ENCODE measurements at regions not wholly inside any gene's neighbourhood (a gene's known extent, or its start where the extent isn't known, plus 50 kb on each side); places are given as distances from the start of the nearest gene placed in this dataset.
"Not testable (repeated sequence)": the region's sequence is repeated elsewhere in the genome, so short reads cannot be mapped to it uniquely, and the experiment has no call there.

DNA sequence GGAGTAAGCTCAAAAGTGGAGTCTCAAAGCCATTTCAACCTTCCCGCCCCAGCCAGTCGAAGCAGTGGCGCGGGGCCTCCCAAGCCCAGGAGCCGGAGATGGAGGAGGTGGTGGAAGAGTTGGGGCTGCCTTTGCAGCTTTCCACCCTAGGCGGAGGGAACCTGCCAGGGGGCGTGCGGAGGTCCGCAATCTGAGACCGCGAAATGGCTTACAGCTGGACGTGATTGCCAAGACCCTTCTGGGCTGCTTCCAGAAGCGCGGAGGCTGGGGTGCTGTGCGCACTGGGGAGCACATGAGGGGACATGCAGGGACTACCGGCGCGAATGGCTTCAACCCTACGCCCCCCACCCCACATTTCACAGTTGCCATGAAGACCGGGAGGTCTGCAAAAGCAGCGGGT lies 86.2 kb downstream of the PRR15 start:
- DNase-seq: no peak

DNA sequence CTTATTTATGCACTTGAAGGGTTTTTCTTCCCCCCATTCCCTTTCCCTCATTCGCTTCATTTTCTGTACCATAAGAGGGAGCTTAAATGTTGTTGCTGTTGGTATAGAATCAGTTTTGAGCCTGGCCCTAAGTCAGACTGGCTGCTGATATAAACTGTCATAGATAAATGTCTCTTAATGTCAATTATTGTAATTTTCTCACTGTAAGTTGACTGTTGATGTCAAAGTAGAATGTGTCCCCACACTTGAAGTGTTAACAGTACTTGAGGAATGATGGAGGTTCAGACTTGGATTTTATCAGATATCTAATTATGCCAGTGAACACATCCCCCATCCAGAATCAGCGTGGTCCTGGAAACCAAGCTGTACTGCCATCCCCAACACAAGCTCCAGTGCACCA lies 87.8 kb downstream of the PRR15 start:
- no peak for DNase-seq

DNA sequence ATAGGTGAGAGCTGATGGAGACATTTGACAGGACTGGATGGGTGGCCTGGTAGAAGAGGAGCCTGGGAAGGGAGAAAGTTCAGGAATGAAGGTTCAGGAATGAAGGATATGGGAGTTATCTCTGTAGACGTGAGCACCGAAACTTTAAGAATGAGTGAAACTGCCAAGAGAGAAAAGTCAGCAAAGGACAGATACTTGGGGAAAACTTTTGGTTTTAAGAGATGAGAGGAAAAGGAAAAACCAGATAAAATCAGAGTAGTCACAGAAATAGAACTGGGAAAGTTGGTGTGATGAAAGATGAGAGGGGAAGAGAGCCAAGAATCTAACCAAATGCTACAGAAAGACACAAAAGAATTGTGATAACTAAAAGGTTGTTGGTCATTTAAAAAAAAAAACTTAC lies 88.9 kb downstream of the PRR15 start:
- no peak for DNase-seq

DNA sequence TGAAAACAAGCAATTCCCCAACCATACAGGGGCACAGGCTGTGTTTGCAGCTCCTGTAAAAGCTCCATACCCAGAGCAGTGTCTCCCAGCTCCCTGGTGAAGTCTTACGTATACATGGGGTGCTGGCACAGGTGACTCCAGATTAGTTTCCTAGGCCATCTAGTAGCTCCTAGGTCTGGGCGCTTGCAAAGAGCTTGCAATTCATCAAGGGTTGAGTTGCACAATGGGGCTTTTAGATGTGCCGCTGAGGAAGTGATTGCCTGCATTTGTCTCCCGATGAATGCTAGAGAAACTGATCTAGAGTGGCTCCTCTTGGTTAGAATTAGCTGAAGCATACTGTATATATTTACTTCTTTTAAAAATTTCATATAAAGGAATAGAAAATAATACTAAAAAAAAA lies 90.7 kb downstream of the PRR15 start:
- not testable (repeated sequence) for DNase-seq

DNA sequence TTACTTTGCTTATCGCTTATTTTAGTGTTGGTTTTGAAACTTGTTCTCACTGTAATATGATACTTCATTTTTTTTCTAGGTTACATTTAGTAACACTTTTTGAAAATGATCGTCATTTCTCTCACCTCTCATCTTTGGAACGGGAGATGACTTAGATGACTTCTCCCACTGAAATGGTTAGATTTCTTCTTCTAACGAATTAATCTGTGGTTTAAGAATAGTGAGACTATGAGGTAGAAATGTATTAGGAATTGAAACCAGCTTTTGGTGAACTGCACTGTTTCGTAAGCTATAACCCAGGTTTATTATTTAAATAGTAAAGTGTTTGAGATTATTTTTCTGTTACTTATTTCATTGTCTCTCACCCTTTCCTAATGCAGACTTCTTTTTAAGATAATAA lies 93.7 kb downstream of the PRR15 start:
- no peak for DNase-seq

DNA sequence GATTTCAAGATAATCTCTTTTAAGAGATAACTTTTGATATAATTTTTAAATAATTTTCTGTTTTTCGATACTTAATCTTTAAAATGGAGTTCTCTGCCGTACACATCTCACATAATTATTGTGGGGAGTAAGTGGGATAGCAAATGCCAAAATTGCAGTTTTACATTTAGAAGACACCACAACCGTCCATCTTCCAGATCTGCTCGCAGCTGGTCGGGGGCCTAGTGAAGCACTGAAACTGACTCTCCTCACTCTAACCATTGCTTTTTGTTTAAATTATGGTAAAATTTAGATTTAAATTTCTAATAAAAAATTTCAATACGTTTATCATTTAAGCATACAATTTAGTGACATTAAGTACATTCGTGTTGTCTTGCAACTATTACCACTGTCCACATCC lies 94.2 kb downstream of the PRR15 start:
- no peak for DNase-seq

DNA sequence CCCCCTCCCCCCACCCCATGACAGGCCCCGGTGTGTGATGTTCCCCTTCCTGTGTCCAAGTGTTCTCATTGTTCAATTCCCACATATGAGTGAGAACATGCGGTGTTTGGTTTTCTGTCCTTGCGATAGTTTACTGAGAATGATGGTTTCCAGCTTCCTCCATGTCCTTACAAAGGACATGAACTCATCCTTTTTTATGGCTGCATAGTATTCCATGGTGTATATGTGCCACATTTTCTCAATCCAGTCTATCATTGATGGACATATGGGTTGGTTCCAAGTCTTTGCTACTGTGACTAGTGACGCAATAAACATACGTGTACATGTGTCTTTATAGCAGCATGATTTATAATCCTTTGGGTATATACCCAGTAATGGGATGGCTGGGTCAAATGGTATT lies 95.6 kb downstream of the PRR15 start:
- not testable (repeated sequence) for DNase-seq

DNA sequence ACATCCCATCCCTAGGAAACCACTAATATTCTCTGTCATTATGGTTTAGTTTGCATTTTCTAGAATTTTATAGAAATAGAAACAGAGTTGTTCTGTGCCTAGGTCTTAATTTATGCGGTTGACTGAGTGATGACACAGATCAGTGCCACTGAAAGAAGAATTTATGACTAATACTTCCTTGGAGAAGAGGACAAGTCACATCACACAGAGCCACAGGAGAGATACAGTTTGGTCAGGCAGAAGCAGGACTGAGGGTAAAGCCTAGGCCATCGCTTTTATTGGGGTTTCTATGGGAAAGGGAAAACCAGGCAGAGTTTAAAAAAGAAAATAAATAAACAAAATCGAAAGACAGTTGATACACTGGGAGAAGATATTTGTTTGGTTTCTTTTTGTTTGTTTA lies 99.3 kb downstream of the PRR15 start:
- not testable (repeated sequence) for DNase-seq

DNA sequence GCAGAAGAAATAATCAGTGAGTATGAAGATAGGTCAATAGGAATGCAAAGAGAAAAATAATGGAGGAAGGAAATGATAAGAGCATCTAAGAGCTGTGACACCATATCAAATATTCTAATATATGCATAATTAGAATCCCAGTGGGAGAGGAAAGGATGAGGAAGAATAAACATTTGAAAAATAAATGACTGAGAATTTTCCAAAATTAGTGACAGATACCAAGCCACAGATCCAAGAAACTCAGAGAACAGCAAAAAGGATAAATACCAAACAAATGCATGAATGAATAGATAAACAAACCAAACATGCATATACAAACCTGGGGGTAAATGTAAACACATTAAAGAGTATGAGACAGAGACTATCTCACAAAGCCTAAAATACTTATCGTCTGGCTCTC lies 101.4 kb downstream of the PRR15 start:
- not testable (repeated sequence) for DNase-seq

DNA sequence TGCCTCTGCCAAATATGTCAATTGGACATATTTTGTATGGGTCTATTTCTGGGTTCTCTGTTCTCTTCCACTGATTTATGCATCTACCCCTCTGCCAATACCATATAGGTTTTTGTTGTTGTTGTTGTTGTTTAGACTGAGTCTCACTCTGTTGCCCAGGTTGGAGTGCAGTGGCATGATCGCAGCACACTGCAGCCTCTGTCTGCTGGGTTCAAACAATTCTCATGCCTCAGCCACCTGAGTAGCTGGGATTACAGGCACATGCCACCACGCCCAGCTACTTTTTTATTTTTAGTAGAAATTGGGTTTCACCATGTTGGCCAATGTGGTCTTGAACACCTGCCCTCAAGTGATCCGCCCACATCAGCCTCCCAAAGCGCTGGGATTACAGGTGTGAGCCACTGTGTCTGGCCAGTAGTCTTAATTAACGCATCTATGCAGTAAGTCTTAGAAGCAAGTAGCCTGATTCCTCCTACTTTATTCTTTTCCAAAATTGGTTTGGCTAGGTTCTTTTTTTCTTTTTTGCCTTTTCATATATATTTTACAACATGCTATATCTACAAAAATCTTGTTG lies 103.5 kb downstream of the PRR15 start:
- not testable (repeated sequence) for DNase-seq

DNA sequence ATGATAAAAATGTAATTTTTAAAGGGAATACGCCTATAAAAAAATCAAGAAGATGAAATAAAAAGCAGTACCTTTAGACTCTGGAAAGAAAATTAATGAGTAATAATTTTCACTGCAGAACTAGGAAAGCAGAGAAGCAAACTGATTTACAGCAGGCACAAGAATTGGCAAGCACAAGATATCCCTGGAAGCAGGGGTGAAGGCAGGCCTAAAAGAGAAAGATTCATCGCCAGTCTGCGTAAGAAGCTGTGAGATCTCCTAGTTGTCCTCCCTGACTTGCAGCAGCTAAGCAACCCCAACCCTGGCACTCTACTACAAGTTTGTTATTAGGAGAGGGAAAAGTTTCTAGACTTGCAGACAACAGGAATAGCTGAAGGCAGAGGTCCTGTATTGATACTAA lies 107.7 kb downstream of the PRR15 start:
- DNase-seq: not testable (repeated sequence)

DNA sequence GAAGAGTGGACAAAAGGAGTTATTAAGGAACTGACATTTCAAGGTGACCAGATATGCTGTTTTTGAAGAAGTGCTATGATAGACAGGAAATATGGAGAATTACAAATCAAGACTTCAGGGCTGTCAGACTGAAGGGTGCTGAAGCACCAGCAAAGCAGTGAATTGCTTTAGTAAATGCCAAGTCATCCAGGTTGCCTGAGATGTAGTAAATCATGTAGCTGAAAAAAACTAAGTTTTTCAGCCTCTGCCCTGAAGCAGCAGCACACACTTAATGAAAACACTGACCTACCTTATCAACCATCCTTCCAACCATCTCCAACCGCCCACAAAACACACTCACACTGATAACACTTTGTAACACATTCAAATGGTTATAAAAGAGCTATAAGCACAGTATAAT lies 110.0 kb downstream of the PRR15 start:
- DNase-seq: not testable (repeated sequence)

DNA sequence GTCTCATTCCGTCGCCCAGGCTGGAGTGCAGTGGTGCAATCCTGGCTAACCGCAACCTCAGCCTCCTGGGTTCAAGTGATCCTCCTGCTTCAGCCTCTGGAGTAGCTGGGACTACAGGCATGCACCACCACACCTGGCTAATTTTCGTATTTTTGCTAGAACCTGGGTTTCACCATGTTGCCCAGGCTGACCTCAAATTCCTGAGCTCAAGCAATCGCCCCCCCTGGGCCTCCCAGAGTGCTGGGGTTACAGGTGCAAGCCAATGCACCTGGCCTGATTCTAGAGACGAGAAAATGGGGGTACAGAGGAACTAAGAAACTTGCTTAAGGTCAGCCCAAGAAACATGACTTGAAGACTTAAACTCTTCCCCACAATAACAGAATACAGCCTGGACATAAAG lies 111.0 kb downstream of the PRR15 start:
- not testable (repeated sequence) for DNase-seq

DNA sequence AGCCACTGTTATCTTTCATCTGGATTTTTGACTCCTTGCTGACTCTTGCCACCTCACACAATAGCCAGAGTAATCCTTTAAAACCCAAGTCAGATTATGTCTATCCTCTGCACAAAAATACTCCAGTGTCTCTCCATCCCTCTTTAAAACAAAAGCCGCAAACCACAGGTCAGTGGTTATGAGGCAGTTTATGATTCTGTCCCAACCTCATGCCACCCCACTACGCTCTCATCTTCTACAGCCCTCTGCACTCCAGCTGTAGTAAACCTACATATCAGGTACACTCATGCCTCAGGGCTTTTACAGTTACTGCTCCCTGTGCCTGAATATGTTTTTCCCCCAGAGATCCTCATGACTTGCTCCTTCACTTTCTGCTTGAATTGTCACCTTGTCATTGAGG lies 113.6 kb downstream of the PRR15 start:
- DNase-seq: not testable (repeated sequence)

DNA sequence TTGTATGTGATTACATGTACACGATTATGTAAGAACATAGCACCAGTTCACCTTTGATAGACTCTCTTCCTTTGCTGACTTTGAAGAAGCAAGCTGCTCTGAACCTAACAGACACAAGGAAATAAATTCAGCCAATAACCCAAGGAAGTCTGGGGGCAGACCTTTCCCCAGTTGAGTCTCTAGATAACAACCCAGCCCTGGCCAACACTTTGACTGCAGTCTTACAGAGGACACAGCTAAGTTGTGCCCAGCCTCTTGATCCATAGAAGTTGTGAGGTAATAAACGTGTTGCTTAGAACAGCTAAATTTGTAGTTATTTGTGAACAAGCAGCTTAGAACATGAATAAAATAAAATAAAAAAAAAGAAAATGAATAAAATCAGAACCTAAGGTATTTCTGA lies 116.3 kb downstream of the PRR15 start:
- DNase-seq: not testable (repeated sequence)

DNA sequence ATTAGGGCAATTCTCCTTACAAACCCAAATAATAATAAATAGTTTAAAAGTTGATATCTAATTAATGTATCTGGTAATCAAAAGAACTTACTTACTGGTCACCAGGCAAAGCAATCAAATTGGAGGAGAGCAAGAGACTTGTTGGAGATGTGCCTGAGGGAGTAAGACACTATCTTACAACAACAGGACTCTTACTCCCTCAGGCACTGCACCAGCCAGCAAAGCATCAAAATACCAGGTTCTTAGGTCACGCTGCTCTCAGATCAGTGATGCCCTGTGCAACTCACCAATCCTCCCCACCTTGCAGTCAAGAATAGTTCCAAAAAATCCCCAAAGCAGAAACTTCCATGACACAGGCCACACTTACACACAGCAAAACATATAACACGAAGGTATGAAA lies 117.0 kb downstream of the PRR15 start:
- not testable (repeated sequence) for DNase-seq

DNA sequence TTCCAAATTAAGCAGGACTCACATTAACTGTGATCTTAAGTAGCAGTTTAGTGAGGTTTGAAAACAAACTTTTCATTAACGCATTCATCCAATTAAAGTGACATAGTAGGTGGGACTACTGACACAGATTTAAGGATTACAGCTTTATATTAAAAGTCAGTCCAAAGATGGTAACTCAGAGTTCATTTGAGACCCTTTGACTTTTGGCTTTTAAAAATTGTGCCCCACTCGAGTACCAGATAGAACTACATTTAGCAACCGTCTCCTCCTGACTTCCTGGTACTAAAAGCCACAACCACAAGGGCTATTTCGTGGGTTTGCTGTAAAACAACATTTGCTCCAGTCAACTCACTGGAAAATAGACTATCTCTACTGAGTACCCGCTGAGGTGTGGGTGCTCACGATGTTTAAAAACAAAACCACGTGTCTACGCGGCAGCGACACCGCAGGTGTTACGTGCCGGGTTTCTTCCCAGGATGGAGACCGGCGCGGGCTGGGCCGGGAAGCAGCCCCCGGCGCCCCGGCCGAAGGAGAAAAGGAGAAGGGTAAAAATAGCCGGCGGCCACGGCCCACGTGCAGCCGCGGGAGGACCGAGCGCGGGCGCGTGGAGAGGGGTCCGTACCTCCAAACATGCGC lies 120.6 kb downstream of the PRR15 start:
- DNase-seq: not testable (repeated sequence)

DNA sequence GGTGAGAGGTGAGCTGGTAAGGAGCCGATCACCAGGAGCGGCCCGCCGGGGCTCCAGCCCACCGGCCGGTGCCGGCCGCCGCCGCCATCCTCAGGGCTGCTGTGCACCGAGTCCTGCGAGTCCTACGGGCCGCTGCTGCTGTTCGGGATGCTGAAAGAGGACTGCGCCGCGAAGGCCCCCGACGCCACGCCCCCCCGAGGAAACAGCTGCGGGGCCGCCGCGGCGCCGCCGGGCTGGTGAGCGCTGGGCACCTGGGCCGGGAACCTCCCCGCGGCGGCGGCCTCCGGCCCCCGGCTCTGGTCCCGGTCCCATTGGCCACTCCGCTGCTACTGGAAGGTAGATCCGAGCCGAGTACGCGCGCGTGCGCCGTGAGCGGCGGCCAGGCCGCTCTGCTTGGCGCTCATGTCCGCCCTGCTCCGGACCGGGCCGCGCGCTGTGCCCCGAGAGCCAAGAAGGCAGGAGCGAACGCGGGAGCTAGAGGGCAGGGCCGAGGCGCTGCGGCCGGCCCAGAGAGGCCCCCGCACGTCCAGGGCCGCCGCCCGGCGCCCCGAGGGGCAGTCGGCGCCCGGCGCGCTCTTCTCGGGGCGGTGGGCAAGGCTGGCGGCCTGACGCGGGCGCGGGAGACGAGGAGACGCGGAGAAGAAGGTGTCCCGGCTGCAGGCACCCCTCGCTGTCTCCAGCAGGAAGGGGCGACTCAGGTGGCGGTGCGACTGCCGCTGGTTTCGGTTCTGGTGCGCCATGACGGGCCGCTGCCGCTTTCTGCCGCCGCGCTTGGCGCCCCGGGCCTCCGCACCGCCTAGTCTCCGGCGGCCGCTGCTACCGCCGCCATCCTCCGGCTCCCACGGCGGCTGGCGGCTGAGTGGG lies 121.3 kb upstream of the WIPF3 start:
- peak; percentile 23 for DNase-seq

DNA sequence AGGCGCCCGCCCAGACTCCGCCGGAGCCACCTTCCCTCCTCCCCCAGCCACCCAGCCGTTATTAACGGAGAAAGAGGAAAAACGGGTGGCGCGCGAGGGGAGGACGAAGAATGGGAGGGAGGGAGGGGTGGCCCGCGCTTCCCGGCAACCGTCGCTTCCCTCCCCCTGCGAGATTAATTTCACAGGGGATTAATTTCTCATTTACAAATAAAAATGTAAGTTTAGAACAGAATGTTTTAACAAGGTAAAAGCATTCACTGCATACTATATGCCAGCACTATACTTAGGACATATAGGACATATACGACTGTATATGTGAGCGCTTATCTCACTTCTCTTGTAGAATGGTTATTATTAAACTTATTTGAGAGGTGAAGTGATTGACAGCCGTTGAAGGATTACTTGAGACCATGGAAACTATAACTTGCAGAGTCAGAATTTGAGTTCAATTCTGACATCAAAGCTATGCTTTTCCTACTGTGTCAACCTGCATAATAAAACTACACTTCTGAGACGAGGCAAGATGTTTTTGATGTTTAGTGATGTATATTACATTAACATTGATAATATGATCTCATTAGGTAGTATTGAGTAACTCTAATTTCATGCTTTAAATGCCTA lies 120.5 kb upstream of the WIPF3 start:
- not testable (repeated sequence) for DNase-seq

DNA sequence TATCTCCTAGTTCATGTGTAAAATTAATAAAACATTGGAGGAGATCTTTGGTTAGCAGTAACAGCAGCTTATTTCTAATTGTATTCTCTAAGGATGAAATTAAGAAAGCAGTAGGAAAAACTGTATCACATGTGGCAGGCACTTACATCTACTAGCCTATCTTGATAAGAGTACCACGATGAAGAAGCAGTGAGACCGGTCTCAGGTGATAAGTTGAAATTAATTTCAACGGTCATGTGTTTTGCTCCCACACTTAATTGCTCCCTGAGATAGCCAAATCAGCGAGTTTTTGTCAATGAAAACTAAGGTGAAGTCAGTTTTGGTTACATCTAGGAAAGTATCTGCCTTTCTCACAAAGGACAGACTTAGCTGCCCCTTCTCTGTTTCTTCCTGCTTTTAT lies 115.8 kb upstream of the WIPF3 start:
- DNase-seq: not testable (repeated sequence)

DNA sequence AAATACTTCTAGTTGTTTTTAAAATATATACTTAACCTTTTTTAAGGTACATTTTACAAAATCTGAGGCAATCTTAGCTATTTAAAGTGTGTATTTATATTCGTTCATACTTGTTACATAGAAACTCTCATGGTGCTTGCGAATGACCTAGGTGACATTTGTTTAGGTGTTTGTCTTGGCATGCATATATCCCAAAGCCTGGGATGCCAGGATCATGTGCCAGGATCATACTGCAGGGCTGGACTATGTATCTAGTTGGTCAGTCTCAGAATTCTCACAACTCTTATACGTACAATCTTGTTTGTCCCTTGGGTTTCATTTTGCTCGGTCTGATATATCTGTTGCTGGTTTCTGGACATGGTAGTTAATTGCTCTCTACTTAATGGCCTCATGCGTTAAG lies 109.9 kb upstream of the WIPF3 start:
- DNase-seq: not testable (repeated sequence)

DNA sequence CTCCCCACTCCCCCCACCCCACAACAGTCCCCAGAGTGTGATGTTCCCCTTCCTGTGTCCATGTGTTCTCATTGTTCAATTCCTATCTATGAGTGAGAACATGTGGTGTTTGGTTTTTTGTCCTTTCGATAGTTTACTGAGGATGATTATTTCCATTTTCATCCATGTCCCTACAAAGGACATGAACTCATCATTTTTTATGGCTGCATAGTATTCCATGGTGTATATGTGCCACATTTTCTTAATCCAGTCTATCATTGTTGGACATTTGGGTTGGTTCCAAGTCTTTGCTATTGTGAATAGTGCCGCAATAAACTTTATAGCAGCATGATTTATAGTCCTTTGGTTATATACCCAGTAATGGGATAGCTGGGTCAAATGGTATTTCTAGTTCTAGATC lies 106.6 kb upstream of the WIPF3 start:
- not testable (repeated sequence) for DNase-seq

DNA sequence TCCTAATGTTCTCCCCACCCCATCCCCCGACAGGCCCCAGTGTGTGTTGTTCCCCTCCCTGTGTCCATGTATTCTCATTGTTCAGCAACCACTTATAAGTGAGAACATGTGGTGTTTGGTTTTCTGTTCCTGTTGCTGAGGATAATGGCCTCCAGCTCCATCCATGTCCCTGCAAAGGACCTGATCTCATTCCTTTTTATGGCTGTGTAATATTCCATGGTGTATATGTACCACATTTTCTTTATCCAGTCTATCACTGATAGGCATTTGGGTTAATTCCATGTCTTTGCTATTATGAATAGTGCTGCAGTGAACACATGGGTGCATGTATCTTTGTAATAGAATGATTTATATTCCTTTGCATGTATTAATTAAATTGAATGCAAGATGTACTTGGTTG lies 104.8 kb upstream of the WIPF3 start:
- DNase-seq: not testable (repeated sequence)

DNA sequence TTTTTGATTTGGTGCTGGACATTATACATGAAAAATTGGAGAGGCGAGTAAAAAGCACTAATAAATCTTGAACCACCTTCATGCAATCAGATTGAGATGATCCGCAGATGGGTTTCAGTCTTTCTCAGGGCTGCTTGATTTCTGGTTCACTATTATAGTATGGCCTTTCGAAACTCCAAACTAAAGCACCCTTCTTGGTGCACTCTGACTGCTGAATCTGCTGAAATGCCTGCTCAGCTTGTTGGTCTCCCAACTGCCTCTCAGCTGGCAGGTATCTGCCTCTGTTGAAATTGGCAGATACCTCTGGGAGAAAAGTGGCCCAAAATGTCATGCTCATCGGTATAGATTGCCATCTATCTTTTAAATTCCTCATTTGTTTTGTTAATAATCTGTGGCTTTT lies 102.5 kb upstream of the WIPF3 start:
- DNase-seq: not testable (repeated sequence)
